T-helper 2 cell treated with Interferon-gamma antibody and Interleukin-4, amounts not matched to agents 100 ng/mL and 5 ng/mL, for 36 hours (primary cell): ENCODE measurements at regions not wholly inside any gene's neighbourhood (a gene's known extent, or its start where the extent isn't known, plus 50 kb on each side); places are given as distances from the start of the nearest gene placed in this dataset.

Experiments used
- intact Hi-C: fragments of 100-400 bp; cut with micrococcal nuclease; formaldehyde crosslinking; loops from one replicate; pipeline ENCODE4 v1.15.1; 2023

GRCh38 chr16:52054326-52054725 is 492.6 kb downstream of the TOX3 start:
- intact Hi-C loops, result no loop called here

- intact Hi-C loops, result no loop called here
Measured at GRCh38 chr16:52052818-52053217, 494.1 kb downstream of the TOX3 start.

GRCh38 chr16:52051414-52052172 is 495.4 kb downstream of the TOX3 start:
- intact Hi-C loops, result no loop called here

- intact Hi-C loops, result no loop called here
Measured at GRCh38 chr16:52050418-52050817, 496.5 kb downstream of the TOX3 start.

- intact Hi-C loops, result no loop called here
Measured at GRCh38 chr16:52035436-52035835, 511.5 kb downstream of the TOX3 start.

- intact Hi-C loops, result no loop called here
Measured at GRCh38 chr16:52034830-52035229, 512.1 kb downstream of the TOX3 start.

- intact Hi-C loops, result no loop called here
Measured at GRCh38 chr16:52033992-52034391, 513.0 kb downstream of the TOX3 start.

- intact Hi-C loops, result no loop called here
Measured at GRCh38 chr16:52022980-52023379, 524.0 kb downstream of the TOX3 start.

GRCh38 chr16:52022177-52022576 is 524.8 kb downstream of the TOX3 start:
- intact Hi-C loops, result no loop called here

GRCh38 chr16:52016387-52016786 is 530.6 kb downstream of the TOX3 start:
- intact Hi-C loops, result no loop called here

- intact Hi-C loops, result no loop called here
Measured at GRCh38 chr16:52005551-52005950, 541.4 kb downstream of the TOX3 start.

GRCh38 chr16:52004343-52004742 is 542.6 kb downstream of the TOX3 start:
- intact Hi-C loops, result no loop called here

- intact Hi-C loops, result no loop called here
Measured at GRCh38 chr16:52002026-52002425, 544.9 kb downstream of the TOX3 start.

- intact Hi-C loops, result no loop called here
Measured at GRCh38 chr16:51996516-51996915, 550.4 kb downstream of the TOX3 start.

- intact Hi-C loops, result no loop called here
Measured at GRCh38 chr16:51994597-51994996, 552.3 kb downstream of the TOX3 start.

- intact Hi-C loops, result no loop called here
Measured at GRCh38 chr16:51989637-51990230, 557.2 kb downstream of the TOX3 start.

- intact Hi-C loops, result no loop called here
Measured at GRCh38 chr16:51988977-51989376, 558.0 kb downstream of the TOX3 start.

- intact Hi-C loops, result no loop called here
Measured at GRCh38 chr16:51987519-51987918, 559.4 kb downstream of the TOX3 start.

- intact Hi-C loops, result no loop called here
Measured at GRCh38 chr16:51986717-51987116, 560.2 kb downstream of the TOX3 start.

GRCh38 chr16:51986301-51986700 is 560.6 kb downstream of the TOX3 start:
- intact Hi-C loops, result no loop called here

GRCh38 chr16:51985126-51985525 is 561.8 kb downstream of the TOX3 start:
- intact Hi-C loops, result no loop called here

GRCh38 chr16:51984395-51984794 is 562.5 kb downstream of the TOX3 start:
- intact Hi-C loops, result loop anchor here (5.0 kb wide), 1 partner anchor 167 kb away; no protein-coding TSS in a partner anchor
